A549 (cell line): ENCODE measurements at regions not wholly inside any gene's neighbourhood (a gene's known extent, or its start where the extent isn't known, plus 50 kb on each side); places are given as distances from the start of the nearest gene placed in this dataset.
"Not testable (repeated sequence)": the region's sequence is repeated elsewhere in the genome, so short reads cannot be mapped to it uniquely, and the experiment has no call there.

Experiments
- JUN ChIP-seq, 2 experiments: fragments of >200 bp; sonication (Bioruptor Twin); formaldehyde crosslinking; IDR thresholded peaks; 2 replicates in 1 of 2; 3 replicates in 1 of 2; pipeline ENCODE4 v1.6.1; 2016 to 2017
- MAFK ChIP-seq: fragments of 450-650 bp; IDR thresholded peaks from 2 replicates; pipeline ENCODE4 v1.6.1; 2014; ENCODE audit not compliant: partially characterized antibody
- POLR2AphosphoS2 ChIP-seq: conservative IDR thresholded peaks from 2 replicates; pipeline ENCODE4 v1.6.1; 2012; ENCODE audit warnings: low read length, improper control_type of control experiment, inconsistent platforms
- TF ChIP-seq, protein P1 (sequence below): fragments of >200 bp; sonication (Bioruptor Twin); formaldehyde crosslinking; IDR thresholded peaks from 3 replicates; pipeline ENCODE4 v1.5.1; 2016

GRCh38 chr10:37008276-37008675 is 117.1 kb upstream of the ANKRD30A start:
- not testable (repeated sequence) for TF ChIP-seq JUN (IDR thresholded peaks at IDR 0.05); POLR2AphosphoS2; MAFK
- TF ChIP-seq, protein P1, sequence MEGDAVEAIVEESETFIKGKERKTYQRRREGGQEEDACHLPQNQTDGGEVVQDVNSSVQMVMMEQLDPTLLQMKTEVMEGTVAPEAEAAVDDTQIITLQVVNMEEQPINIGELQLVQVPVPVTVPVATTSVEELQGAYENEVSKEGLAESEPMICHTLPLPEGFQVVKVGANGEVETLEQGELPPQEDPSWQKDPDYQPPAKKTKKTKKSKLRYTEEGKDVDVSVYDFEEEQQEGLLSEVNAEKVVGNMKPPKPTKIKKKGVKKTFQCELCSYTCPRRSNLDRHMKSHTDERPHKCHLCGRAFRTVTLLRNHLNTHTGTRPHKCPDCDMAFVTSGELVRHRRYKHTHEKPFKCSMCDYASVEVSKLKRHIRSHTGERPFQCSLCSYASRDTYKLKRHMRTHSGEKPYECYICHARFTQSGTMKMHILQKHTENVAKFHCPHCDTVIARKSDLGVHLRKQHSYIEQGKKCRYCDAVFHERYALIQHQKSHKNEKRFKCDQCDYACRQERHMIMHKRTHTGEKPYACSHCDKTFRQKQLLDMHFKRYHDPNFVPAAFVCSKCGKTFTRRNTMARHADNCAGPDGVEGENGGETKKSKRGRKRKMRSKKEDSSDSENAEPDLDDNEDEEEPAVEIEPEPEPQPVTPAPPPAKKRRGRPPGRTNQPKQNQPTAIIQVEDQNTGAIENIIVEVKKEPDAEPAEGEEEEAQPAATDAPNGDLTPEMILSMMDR = not testable (repeated sequence)
